ENCODE measurements at regions not wholly inside any gene's neighbourhood (a gene's known extent, or its start where the extent isn't known, plus 50 kb on each side); places are given as distances from the start of the nearest gene placed in this dataset.

DNA sequence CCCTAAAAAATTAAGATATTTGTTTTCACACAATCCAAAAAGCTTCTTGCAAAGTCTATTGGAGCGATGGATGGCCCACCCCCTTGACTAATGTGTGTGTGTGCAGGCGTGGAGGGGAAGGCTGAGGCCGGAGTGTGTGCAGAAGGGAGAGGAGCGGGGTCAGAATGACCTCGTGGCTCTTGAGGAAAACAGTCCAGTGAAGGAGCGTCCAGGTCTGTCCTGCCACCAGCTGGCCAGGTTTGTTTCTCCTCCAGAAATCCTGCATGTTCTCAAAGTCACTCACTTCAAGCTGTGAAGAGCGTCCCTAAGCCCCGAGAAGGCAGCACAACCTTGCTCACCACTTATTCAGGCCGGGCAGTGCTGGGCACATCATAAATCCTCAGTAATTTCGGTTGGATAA is 69.5 kb upstream of the SSX2IP start:
- DNase-seq = no peak

DNA sequence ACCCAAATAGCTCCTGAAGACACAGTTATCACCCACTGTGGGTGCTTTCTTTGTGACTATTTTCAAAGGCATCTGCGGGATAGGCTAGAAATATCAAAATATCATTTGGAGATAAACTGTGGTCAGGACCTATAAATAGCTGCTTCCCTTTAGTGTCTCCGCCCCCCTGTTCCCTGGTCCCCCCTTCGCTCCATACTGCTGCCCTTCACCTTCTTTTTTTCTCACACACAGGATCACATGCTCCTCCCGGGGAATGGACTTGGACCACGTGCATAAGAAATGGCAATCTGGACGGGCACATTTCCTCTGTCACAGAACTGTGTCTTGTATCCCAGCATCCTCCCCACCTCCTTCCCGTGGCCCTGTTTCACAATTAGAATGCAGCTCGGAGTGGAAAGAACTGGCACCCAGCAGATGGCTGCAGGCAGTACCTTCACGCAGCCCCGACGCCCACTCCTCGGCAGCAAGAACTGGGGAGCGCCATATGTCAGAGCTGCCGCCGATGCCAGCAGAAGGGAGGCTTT is 68.8 kb upstream of the SSX2IP start:
- DNase-seq = no peak

DNA sequence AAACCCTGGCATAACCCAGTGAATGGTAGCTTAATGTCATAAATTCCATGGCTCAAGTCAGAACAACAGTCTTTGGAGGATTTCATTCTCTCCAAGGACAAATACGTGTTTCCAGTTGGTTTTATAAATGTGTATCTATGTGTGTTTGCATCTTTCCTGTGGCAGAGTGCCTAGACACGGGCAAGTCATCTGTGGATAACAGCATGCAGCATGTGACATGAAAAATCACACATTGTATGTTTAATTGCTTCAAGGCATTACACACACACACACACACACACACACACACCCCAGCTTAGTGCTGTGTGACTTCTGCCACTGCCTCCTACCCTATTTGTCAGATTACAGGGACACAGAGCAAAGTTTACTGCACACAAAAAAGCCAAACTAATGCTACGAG is 68.2 kb upstream of the SSX2IP start:
- no peak for DNase-seq

DNA sequence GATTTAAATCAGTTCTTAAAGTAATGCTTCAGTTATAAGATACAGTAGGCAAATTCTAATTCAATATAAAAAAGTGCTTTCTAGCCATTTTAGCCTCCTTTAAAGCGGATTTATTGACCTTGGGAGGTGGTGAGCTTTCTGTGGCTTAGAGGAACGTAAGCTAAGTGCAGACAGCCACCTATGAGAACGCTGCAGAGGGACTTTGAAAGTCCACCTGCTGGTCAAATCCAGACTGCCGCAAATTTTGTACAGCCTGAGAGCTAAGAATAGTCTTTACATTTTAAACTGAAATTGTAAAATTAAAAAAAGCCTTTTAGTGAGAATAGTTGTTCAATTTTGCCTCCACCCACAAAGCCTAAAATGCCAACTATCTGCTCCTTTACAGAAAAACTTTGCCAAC is 67.0 kb upstream of the SSX2IP start:
- no peak for DNase-seq

DNA sequence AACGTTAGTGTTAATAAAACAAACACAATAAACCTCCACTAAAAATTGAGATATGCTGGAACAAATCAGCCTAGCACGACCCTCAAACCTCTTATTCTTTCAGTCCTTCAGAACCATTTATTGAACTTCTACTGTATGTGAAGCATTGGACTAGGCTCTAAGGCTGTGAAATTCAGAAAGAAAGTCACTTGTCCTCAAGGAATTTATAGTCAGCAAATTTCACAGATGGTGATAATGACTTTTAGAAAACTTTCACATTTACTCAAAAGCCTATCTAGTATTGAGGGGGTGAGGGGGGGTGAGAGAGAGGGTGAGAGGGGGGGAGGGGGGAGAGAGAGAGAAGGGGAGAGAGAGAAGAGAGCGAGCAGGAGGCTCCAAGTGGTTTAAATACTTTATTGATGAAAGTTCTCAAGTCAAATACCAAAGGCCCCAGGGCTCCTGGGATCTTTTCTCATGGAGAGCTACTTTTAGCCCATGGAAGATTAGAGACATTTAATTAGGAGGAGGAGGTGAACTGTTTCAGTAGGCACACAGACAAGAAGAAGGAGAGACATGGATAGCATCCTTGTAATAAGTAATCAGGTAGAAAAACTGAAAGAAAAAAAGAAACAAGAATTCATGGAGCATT is 66.3 kb upstream of the SSX2IP start:
- DNase-seq = no peak

DNA sequence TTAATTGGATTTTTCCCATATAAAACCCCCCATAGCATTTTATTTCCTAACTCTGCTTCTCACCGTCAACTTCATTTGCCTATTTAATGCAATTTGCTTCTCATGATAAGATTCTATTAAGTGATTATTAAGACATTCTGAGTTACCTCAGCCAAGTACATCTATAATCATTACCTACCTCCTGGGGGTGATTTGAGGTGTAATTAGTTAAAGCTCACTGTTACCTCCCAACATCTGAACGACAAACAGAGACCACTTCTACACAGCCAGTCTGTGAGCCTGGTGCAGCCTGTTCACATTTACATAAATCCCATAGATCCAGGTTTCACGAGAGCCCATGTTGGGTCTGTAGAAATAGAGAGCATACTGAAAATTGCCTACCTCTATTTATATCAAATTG is 65.7 kb upstream of the SSX2IP start:
- DNase-seq = no peak

DNA sequence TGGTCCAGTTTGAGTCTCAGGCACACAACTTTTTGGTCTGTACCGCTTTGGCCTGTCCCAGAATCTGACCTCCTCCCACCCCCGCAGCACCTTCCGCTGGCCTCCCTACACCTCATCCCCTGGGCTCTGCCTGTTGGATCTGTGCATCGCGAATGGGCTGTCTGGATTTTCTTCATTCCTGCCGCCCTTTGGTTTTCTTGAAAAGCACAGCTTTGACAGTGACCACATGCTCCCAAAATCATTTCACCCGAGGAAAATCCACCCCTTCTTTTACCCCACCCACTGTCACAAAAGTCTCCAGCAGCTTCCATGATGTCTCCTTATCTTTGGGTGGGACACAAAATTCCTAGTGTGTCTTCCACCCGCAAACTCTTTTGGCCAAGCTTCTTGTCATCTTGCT is 65.0 kb upstream of the SSX2IP start:
- no peak for DNase-seq

DNA sequence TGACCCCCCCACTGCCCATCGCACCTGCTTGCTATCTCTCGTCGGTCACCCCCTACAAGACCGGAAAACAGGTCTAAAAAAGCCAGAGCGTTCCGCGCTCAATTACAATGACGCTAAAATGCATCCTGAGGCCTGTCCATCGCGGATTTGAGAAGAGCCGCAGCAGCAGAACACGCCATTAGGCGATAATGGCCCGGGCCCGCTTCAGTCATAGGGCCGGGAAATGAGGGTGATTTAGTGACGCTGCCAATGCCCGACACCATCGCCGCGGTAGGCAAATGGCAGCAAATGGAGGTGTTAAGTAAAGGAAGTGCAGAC is 64.1 kb upstream of the SSX2IP start:
- no peak for DNase-seq

DNA sequence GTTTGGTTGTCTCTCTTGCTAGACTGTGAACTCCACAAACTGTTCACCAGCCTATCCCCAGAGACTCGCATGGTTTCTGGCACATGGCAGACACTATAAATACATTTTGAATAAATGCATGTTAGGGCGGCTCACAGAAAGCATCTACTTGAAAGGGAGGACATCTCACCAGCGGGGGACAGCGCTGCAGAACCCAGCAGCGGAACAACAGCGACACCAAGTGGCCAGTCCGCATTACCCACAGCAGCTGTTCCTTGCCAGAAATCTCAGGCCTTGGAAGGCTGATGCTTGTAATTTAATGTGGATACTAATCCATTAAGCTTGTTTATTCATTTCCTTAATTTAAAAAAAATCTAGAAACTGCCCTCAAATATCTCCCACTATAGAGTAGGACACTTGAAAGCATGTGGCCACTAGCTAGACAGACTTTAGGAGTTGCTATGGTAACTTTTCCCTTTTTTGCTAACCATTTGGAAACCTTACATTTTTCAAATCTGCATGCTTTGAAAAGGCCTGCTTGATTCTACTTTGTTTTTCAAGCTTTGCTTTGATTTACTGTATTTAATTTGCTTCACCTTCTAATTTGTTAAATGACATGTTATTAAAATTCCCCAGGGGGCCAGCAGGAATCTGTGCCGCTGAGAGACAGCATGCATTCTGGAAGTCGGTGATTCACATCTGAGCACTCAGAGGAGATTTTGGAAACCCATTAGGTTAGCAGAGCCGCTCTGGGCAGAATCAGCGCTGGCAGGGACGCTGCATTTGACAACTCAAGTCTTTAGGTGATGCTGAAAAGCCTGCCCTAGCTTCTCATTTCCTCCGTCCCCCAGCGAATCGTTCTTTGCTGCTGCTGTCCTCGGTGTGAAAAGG is 63.5 kb upstream of the SSX2IP start:
- DNase-seq = peak; percentile 63

DNA sequence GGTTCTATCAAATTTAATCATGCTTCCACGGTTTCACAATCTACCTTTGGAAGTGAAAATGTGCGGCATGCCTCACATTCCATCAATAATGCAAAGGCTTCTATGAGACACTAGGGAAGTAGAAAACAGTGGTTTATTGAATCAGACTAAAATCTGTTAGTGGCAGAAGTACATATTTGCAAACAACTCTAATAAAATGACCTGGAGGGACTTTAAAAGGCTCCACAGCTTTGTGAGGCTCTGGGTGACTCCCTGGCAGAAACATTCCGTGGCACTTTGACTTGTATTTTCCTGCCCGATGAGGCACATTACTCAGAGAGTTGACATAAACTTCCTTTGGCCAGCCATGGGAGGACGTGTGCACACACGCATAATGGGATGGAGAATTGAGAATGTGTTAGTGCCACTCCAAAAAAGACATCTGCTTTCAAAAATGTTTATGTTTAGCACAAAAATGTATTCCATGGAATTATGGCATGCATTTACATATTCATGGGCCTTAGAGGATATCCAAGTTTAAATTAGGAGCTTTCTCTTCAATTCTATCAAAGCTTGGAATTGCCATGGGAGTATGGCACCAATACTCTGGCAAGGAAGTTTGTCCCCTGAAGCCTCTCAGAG is 60.0 kb upstream of the SSX2IP start:
- DNase-seq = no peak

DNA sequence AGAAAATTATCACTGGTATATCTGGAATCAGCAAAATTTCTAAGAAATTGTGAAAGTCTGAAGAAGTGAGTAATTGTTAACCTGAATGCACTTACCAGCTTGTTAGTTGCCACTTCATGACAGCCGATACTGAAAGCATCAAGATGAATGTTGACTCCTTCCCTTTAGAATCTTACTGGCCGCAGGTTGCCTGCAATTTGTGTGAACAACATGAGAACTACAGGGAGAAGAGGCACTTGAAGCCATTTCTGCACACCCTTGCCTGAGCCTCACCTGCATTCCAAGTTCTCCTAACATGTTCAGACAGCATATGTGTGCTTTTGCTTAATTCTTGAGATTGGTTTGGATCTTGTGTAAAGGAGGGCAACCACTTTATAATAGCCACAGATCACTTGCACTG is 59.2 kb upstream of the SSX2IP start:
- DNase-seq = no peak

DNA sequence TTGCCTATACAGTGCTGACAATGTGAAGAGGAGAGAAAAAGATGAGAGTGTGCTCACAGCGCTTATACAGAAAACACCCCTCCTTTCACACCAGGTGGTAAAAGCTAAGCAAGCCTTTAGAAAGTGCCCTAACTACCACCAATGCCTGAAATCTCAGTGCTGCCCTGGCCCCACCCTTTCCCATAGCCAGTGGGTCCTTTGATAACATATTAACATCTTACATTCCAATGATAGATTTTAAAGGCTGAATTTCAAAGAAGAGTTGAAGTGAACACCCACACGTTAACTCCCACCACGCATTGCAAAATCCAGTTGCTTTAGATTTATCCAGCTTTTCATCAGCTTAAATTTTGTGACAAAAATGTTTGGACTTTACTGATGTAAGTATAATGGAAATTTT is 58.1 kb upstream of the SSX2IP start:
- no peak for DNase-seq

DNA sequence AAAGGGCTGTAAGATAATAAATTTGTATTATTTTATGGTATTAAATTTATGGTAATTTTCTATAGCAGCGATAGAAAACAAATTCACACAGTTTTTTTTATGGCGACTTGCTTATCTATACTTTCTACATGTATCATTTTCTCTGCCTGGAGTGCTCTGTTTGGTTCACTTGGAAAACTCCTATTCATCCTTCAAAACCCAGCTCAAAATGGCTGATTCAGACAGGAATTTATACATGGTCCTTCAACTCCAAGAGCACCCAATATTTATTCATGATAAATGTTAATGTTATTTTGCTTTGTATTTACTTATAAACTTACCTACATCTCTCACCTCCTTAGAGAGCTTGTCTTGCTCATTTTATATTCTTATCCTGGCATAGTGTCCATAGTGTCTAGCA is 55.6 kb upstream of the SSX2IP start:
- DNase-seq = no peak

DNA sequence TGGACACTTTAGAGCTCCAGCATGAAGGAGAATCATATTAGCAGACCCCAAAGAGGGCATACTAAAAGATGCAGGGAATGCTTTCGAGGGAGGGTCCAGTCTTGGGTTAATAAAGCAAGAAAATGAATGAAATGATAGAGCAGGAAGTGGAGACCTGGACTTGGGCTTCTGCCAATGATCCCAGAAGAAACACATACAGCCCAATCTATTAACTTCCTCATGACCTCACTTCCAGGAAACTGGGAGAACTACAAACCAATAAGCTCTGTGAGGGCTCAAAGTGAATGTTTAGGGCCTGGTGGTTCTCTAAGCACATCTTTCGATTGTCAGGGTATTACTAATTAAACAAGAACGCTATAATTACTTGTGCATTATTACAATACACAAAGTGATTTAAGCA is 53.6 kb upstream of the SSX2IP start:
- DNase-seq = no peak

DNA sequence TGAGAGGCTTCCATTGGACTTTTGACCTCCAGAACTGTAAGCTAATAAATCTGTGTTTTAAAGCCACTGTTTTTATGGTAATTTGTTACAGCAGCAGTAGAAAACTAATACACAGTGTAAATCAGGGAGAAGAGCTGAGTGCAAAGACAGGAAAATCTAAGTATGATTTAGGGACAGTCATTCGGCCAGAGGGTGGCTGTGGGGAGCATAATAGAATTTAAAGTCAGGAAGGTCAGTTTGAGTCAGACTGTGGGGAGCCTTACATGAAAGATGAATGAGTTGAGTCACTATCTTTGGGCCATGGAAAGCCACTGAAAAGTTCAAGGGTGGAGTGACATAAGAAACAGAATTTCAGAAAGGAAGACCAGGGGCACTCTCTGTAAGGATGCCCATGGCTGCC is 52.4 kb upstream of the SSX2IP start:
- DNase-seq = no peak

DNA sequence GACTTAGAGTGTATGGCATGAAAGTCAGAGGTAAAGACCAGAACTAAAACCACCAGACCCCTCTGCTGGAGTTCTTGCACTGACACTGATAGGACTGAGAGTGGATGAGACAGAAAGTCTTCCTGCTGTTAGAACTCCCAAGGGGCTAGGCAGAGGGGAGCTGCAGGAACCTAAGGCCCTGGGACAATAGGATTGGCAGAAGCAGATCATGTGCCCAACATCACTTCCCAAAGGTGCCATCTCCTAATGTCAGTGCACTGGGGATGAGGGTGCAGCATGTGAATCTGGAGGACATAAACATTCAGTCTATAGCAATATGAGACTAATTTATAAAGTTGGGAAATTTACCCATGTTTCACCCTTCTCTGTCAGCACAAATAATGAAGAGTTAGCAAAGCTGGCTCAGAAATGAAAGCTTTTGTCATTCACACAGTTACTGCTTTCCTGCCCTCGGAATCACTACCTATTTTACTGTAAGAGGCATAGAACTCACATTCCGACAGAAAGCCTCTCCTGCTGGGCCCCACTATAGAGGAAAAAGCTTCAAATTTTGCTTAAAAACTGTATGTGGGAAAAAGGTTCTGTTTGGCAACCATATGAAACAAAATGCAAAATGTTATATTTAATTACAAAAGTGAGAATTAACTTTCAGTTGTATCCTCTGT is 49.9 kb upstream of the SSX2IP start:
- DNase-seq = no peak

All from right kidney (tissue), 1 donor.